GM19467 (cell line): ENCODE measurements at regions not wholly inside any gene's neighbourhood (a gene's known extent, or its start where the extent isn't known, plus 50 kb on each side); places are given as distances from the start of the nearest gene placed in this dataset.

Source experiments
- ATAC-seq: cut with Tn5 transposase; IDR thresholded peaks from one replicate; pipeline ENCODE4 v1.9.1; 2021; ENCODE audit warnings: mild to moderate bottlenecking, moderate library complexity; ENCODE audit not compliant: unreplicated experiment

DNA sequence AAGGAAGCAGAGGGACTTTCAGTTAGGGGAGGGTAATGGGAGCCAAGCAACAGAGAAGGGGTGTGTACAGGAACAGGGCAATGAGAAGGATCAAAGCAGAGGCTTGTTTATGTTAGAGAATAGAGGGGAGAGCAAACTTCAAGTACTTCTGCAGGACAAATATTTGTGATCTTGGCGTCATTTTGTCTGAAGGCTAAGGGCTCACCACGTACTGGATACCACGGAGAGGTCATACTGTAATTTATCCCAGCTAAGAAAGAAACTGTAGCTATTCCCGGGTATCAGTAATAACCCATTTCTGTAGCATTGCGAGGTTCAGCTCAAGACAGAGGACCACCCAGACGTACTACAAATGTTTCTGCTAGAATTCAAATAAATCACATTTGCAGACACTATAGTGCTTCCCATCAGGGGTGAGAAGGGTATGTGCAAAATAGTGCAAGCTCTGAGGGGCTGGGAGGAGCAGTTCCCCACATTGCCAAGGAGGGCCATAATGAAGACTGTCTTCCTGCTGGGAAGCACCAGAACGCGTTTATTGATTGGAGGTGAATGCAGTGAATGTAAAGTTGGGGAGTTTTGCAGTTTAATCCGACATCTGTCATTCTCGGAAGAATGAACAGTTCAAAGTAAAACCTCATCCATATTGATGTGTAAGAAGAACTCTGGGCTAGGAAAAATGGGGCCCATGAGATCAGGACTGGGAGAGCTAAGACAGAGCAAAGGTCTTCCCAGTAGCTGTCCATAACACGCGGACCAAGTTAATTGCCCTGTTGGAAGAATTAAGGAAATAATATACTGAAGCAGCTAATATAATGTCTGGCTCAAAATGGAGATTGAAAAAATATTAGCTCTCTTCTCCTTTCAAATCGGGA, 136.9 kb downstream of the RWDD3 start:
- no peak for ATAC-seq

DNA sequence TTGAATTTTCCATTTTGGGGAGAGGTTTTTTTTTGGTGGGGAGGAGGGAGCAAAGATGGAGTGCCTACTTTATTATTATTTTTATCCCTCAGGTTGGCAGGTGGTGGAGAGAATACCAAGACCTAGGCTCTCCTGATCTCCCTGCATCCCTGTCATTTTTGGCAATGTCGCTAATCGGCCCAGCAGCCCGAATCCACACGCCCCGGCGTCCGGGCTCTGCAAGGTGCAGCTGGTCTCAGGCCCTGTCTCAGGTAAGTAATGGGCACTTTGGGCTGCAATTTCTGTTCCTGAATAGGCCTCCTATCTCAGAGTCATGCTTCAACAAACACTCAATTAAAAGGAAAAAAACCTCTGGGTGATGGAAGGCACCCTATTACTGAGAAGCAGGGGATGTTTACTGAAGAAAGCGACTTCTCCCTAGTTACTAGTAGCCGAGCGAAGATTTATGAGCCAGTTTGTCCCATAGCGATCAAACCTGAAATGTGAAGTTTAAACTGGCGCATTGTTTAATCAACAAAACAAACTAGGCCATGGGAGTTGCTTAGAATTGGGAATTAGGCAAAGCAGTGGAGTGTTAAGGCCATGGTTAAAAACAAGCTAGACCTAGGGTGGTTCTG, 137.8 kb downstream of the RWDD3 start:
- no peak for ATAC-seq

DNA sequence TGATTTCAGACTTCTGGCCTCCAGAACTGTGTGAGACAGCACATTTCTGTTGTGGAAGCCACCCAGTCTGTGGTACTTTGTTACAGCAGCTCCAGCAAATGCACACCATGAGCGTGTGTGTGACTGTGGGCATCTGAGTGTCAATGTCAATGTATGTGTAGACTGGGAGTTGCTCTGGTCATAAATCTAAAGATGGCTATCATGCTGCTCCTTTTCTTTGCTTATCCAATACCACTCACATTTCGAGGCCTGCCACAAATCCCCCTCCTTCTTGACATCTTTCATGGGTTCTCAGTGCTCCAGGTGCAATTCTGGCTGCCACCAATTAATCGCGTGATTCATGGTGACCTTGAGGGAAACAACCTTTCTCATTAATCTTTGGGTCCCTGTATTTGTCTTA, 141.2 kb downstream of the RWDD3 start:
- ATAC-seq = no peak

DNA sequence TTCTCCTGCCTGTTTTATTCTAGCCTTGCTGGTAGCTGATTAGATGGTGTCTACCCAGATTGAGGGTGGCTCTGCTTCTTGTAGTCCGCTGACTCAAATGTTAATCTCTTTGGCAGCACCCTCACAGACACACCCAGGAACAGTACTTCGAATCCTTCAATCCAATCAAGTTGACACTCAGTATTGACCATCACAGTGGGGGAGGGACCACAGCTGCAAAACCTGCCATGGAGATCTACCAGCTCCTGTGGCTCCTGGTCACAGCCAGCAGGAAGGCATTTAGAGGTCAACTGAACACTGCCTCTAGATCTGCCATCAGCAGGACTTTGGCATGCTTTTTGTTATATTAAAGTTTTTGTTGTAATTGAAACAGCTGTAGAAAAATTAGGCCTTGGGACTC, 146.9 kb downstream of the RWDD3 start:
- ATAC-seq = no peak

DNA sequence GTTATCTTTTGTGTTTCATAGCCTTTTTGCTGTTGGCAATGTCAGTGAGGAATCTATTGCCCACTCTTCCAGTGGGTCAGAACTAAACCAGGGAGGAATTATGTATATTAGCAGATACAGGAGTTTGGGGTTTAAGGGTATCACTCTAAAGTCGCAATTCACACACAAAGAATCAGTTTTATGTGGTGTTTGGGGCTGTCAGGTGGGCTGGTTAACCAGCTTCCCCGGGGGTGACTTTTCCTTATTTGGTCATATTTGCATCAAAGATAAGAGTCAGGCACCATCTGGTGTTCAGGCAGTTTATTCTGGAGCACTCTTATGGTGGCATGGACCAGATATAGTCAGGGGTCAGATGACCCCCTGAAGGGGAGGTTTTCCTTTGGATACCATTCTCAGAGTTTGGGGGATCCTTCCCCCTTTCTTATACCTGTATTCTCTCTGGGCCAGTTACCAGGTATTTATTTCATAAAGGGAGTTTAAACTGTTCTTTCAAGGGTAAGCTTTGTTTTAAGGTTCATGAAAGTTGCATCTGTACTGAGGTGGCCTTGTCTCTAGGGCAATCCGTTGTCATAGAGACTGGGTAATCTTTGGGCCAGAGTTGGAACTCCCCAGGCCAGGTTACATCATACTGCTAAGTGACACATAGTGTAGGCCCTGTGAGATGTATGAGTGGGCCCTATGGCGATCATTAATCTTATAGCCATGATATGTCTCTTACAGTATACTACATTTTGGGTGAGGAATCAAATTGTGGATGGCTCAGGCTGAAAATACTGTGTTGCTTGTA, 148.2 kb downstream of the RWDD3 start:
- ATAC-seq = no peak

DNA sequence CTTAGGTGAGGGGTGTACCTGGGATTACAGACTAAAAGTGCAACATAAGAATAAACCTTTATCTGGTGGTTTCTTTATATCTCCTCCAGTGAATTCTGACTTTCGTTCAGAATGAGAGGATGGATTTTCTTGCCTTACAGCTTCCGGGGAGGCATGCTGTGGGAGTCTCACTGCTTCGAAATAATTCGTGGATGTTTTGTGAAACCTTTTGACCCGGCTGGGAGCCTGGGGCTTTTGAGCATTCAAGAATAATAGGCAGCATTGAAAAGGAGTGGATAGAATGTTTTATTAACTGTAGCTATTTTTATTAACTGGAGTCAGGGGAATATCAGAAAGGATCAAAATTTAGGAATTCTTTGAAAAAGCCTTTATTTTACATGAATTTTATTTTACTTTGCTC, 149.1 kb downstream of the RWDD3 start:
- ATAC-seq = no peak

DNA sequence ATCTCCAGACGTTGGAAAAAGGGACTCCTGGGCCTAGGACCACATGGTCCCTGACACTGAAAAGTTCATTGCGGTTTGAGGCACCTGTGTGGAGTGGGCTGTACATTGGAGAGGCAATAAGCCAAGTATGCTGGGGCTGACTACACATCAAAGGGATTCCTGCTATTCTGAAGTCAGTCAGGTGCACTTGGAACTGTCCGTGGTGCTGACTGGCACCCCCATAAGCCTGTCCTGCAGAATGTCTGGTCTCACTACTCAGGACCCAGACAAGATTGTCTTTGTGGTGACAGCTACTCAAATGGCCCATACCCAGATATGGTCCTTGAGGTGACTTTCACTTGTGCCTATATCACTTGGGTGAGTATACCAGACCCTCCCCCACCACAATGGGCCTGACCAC, 150.6 kb downstream of the RWDD3 start:
- no peak for ATAC-seq

DNA sequence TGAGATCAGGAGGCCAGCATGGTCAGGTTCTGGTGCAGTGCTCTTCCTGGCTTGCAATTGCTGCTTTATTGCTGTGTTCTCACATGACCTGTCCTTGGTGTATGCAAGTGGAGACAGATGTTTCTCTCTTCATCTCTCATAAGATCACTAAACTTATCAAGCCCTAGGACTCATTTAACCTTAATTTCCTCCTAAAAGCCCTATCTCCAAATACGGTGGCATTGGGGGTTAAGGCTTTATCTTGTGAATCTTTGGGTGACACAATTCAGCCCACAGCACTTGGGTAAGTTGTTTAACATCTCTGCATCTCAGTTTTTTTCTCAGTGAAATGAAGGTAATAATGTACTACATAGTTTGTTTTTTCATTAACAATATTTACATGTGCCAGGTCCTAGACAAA, 152.4 kb downstream of the RWDD3 start:
- no peak for ATAC-seq

DNA sequence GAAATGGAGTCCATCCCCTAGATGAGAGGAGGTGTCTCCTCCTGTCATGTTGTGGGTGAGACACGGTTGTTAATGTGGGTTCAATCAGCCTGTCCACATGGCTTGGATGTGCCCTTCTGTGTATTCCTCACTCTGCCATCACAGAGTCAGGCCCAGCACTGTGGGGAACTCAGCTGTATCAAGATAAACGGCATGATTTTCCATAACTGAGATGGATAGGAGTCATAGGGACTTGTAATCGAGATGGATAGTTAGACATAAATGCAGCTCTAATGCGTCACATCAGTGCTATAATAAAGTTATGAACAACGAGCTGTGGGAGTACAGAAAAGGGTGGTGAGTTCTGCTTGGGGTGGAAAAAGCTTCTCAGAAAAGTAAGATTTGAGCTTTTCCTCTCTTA, 152.9 kb downstream of the RWDD3 start:
- ATAC-seq = no peak

DNA sequence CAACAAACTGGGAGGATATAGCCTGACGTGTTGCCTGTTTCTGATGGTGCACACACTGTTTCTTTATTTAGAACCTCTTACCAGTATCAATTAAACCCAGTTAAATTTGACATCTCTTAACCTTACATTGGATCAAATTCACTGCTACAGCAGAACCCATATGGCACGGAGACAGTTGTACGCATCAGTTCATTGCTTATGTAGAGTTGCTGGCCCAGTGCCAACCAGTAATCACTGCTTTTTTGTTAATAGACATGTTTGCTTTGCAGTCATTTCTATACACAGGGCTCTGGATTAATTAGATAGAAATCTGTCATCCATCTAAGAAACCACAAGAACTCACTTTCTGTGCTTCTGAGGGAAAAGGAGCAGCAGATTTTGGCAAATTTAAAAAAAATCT, 154.0 kb downstream of the RWDD3 start:
- ATAC-seq = no peak

DNA sequence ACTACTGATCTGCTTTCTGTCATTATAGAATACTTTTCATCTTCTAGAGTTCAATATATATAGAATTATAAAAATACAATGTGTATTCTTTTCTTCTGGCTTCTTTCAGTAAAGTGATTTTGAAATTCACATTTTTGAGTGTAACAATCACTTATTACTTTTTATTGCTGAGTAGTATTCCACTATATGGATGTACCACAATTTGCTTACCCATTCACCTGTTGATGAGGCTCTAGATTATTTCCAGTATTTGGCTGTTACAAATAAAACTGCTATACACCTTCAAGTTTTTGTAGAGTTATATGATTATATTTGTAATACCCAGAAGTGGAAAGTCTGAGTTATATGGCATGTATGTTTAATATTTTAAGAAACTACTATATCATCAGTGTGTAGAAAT, 159.4 kb downstream of the RWDD3 start:
- no peak for ATAC-seq

DNA sequence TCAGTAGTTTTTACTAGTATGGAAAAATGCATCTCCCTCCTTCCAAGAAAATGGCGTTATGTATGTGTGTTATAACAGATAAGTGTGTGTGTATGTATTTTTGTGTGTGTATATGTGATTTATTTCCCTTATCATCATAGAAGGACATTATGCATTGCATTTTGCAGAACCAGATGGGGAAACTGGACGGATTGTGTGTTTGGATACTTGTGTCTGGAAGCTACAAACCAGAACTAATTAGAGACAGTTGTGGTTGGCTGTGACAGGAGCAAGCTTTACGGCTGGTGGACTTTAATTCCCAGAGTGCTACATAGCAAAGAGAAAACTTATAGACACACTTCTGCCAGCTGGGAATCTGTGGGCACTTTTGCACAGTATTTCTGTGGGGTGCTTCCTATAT, 162.5 kb downstream of the RWDD3 start:
- ATAC-seq = no peak

DNA sequence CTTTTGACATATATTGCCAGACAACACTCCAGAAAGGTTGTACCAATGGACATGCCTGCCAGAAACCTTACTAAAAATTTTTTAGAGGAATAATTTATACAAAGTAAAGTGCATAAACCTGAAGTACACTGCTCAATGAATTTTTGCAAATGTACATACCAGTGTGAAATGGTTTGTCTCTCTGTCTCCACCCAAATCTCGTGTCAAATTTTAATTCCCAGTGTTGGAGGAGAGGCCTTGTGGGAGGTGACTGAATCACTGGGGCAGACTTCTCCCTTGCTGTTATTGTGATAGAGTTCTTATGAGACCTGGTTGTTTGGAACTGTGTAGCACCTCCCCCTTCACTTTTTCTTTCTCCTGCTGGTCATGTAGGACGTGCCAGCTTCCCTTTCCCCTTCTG, 168.8 kb downstream of the RWDD3 start:
- ATAC-seq = no peak

DNA sequence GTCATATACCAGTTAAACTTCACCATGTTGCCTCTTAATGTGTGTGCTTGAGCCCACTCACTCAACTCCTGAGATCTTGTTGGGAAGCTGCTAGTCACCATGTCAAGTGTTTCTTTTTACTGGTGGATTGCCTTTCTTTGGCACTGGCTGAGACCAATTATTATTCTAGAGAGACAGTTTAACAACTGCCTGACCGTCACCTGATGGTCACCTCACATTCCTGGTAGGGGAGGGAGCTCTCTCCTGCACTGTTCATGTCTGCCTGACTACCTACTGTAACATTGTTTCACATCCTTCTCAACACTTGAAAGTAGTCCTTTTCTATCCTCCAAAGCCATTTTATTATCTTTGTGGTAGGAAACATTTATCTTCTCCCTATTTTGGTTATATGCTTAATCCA, 172.3 kb downstream of the RWDD3 start:
- ATAC-seq = no peak

DNA sequence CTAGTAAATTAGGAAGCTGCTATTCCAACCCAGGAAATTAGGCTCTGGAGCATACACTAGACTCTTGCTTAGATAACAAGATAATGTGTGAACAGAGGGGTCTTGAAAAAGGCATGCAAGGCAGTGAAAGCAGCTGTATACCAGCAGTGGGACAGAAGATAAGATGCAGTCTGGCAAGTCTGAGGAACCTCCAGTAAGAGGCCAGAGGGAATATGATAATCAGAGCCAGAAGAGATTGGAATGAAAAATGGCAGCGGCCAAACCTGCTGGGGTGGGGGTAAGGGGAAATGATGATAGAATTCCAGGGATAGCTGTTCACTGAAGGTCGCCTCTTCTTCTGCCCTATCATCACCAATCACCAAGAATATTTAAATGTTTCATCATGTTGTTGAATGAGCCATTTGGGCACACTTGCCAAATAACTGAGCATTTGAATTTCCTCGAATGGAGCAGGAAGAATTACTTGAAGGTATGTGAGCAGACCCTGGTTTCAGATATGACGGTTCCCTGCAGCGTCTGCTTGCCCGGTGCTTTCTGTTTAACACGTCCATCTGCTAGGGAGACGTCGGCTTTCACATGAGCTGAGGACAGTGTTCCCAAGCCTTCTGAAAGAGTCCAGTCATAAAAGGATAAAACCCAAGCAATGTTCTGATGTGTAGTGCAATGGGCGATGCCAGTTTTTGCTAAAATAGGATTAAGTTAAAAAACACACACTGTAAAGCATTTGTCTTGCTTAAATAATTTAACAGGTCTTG, 173.3 kb downstream of the RWDD3 start:
- no peak for ATAC-seq

DNA sequence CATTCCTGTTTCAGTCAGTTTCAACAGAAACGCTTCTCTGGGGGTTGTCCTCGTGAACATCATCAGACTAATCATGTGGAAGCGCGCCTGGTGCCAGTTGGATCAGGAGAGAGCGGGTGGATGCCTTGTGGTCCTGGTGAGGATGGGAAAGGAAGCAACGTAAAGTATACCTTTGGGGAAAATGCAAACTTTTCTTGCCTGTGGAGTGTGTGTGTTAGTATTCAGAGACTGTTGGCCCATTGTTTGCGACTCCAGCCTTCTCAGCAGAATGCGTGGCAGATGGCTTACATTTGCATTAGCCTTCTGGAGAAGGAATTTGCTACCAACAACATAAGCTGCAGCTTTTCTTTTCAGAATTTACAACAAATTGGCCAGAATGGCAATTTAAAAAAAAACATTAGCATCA, 173.9 kb downstream of the RWDD3 start:
- ATAC-seq = no peak

DNA sequence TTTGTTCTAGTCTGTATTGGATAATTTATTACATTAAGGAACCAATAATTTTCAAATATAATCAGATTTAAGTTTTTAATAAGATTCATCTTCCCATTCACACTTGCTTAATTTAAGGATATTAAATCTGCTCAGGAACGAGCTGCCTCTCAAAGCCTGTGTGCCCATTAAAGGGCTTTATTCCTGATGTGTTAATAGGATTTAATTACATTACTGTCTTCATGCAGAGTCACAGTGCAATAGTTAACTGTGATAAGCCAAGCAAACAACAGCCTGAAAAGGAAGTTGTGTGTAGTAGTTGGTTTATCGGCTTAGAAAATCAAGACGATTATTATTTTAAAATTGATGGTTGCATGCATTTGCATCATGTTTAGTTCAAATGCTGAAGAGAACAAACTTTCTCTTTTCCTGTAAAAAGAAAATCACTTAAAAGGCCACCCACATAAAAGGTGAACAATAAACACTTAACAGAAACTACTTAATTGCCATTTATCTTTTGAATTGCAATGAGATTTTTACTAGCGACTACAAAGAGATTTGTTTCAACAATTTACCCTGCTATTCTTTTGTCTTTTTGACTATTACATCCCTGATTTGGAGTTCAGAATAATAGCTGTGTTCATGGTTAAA, 174.6 kb downstream of the RWDD3 start:
- ATAC-seq = no peak

DNA sequence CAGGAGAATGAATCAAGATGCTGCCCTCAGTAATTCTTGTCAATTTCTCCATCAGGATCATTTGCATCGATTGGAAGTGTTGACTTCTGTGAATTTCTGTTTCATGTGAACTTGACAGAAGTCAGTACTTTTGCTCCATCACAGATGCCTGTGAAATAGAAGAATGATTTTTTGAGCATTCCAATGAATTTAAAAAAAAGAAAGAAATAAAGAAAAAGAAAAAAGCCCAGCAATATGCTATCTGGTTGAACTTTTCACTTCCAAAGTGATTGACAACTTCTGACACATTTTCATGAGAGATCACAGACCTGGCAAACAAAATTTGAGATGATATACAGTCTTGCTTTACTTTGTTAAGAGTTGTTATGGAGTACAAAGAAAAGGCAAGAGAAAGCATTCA, 175.3 kb downstream of the RWDD3 start:
- no peak for ATAC-seq

DNA sequence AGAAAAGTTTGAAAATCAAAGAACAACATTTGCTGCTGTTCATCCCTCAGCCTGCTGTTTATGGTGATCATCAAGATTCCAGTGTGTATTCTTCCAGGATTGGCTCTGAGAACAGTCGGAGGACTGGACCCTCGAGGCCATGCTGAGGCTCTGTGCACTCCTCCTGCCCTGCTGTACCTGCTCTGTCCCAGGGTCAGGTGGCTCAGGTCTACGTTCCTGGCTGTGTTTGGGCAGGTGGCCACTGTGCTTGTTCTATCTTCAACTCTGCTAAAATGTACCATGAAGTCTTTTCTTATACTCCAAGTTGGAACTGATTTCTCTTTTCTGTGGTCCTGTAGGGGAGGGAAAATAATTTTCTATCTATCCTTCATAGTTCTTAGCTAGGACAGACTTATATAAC, 175.9 kb downstream of the RWDD3 start:
- no peak for ATAC-seq

DNA sequence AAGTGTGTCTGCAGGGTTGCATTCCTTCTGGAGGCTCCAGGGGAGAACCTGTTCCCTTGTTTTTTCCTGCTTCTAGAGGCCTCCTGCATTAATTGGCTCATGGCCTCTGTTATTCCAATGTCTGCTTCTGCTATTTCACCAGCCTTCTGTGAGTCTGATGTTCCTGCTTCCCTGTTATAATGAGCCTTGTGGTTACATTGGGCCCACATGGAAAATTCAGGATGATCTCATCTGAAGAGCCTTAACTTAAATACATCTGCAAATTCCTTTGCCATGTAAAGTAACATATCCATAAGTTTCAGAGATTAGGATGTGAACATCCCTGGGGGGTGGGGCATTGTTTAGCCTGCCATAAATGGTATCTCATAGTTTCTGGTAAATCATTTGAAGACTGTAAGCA, 181.1 kb downstream of the RWDD3 start:
- no peak for ATAC-seq

DNA sequence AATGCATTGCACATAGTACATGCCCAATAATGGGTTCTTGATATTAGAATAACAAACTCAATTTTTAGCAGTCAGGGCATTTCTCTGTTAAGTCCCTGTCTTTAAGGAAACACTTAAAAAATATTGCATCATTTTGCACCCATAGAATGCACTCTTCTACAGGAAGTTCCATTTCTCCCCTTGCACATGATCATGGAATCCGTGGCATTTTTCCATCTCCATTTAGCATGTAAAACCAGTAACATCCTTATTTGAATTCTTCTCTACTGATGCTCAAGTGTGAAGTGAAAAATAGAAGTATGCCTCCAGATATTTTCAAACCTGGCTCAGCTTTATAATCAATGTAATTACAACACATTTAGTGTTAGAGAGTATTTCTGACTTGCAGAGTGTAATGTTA, 192.8 kb downstream of the RWDD3 start:
- no peak for ATAC-seq
